ENCODE measurements at regions not wholly inside any gene's neighbourhood (a gene's known extent, or its start where the extent isn't known, plus 50 kb on each side); places are given as distances from the start of the nearest gene placed in this dataset.

DNA sequence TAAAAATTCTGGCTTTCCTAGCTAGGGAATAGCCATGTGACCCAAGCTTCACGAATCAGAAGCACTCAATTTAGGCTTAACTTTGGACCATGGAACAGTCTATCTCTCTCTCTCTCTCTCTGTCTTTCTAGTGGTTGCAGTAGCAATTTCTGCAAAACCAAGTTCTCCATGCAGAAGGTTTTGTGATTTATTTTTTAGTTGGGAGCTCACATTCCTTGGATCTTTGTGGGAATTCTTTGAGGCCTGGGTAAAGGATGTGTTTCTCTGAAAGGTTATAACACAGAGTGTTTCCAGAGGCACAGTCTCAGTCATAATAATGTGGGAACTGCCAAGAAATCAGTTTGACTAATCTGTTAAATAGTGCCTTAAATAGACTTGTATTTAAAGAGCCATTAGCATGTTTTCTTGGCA is 112.3 kb upstream of the COL11A1 start:
- Histone ChIP-seq H3K4me1 (ENCODE audit: insufficient read depth) (no peaks in the 10 kb centered on the region), H3F3A (replicated peaks; ENCODE audit: low read depth) (no peaks in the 10 kb centered on the region), H3K4me2 (no peak overlapping the region), H3K27me3 (ENCODE audit: insufficient read depth) (no peaks in the 10 kb centered on the region), H3K9me2 (ENCODE audit: insufficient read depth) (no peaks in the 10 kb centered on the region), H3K27ac (ENCODE audit: low read depth) (no peak overlapping the region), H3K36me3 (ENCODE audit: insufficient read depth) (no peaks in the 10 kb centered on the region), H4K20me1 (replicated peaks; ENCODE audit: insufficient read depth) (no peaks in the 10 kb centered on the region), H3K79me2 (replicated peaks; ENCODE audit: insufficient read depth) (no peaks in the 10 kb centered on the region), H3K4me3 (no peak overlapping the region), H2AFZ (peak overlapping the region; percentile 36; the same call in 1 of the 2 replicates)
- DNase-seq (ENCODE audit: low spot score) (no peak), ATAC-seq (no peak)
- H3K4me1 Mint-ChIP-seq, result no peaks in the 10 kb centered on the region; the same call in 2 of the 3 replicates
- H3K4me3 Mint-ChIP-seq, result no peak overlapping the region
- H3K36me3 Mint-ChIP-seq (ENCODE audit: low read depth), result no peaks in the 10 kb centered on the region
- H3K9me3 Mint-ChIP-seq, result peaks cover 3% of the 10 kb centered on the region; the same call in 2 of the 3 replicates
- H3K27ac Mint-ChIP-seq, result no peak overlapping the region
- H3K27me3 Mint-ChIP-seq (ENCODE audit: insufficient read depth, low read depth, poor library complexity), result no peaks in the 10 kb centered on the region
- TF ChIP-seq, protein P1, sequence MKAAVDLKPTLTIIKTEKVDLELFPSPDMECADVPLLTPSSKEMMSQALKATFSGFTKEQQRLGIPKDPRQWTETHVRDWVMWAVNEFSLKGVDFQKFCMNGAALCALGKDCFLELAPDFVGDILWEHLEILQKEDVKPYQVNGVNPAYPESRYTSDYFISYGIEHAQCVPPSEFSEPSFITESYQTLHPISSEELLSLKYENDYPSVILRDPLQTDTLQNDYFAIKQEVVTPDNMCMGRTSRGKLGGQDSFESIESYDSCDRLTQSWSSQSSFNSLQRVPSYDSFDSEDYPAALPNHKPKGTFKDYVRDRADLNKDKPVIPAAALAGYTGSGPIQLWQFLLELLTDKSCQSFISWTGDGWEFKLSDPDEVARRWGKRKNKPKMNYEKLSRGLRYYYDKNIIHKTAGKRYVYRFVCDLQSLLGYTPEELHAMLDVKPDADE (IDR thresholded peaks at IDR 0.05), result no peak
- TF ChIP-seq, protein P2, sequence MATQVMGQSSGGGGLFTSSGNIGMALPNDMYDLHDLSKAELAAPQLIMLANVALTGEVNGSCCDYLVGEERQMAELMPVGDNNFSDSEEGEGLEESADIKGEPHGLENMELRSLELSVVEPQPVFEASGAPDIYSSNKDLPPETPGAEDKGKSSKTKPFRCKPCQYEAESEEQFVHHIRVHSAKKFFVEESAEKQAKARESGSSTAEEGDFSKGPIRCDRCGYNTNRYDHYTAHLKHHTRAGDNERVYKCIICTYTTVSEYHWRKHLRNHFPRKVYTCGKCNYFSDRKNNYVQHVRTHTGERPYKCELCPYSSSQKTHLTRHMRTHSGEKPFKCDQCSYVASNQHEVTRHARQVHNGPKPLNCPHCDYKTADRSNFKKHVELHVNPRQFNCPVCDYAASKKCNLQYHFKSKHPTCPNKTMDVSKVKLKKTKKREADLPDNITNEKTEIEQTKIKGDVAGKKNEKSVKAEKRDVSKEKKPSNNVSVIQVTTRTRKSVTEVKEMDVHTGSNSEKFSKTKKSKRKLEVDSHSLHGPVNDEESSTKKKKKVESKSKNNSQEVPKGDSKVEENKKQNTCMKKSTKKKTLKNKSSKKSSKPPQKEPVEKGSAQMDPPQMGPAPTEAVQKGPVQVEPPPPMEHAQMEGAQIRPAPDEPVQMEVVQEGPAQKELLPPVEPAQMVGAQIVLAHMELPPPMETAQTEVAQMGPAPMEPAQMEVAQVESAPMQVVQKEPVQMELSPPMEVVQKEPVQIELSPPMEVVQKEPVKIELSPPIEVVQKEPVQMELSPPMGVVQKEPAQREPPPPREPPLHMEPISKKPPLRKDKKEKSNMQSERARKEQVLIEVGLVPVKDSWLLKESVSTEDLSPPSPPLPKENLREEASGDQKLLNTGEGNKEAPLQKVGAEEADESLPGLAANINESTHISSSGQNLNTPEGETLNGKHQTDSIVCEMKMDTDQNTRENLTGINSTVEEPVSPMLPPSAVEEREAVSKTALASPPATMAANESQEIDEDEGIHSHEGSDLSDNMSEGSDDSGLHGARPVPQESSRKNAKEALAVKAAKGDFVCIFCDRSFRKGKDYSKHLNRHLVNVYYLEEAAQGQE (IDR thresholded peaks at IDR 0.05; ENCODE audit: unreplicated experiment), result no peak

DNA sequence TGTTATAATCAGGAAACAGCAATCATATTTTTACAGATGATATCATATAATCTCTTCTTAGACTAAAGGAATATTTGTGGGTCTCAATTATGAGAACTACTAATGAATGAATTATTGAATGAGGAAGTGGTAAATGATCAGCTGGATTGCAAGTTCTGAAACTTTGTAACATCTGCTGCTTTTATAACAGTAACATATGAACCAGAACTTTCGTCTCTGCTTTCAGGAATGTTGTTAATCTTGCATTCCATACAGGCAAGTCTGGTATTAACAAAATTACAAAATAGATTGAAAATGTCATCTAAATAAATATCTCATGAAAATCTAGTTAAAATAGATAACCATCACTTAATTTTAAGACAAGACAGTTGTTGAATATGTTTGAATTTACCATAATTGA is 110.5 kb upstream of the COL11A1 start:
- Histone ChIP-seq H3K4me1 (ENCODE audit: insufficient read depth) (no peaks in the 10 kb centered on the region), H4K20me1 (replicated peaks; ENCODE audit: insufficient read depth) (no peaks in the 10 kb centered on the region), H3K27me3 (ENCODE audit: insufficient read depth) (no peaks in the 10 kb centered on the region), H3K36me3 (ENCODE audit: insufficient read depth) (no peaks in the 10 kb centered on the region), H3F3A (replicated peaks; ENCODE audit: low read depth) (no peaks in the 10 kb centered on the region), H3K79me2 (replicated peaks; ENCODE audit: insufficient read depth) (no peaks in the 10 kb centered on the region), H3K9me2 (ENCODE audit: insufficient read depth) (no peaks in the 10 kb centered on the region), H3K4me3 (no peak overlapping the region), H2AFZ (no peak overlapping the region), H3K4me2 (no peak overlapping the region), H3K27ac (ENCODE audit: low read depth) (no peak overlapping the region)
- DNase-seq (ENCODE audit: low spot score), result no peak
- no peak overlapping the region for H3K27ac Mint-ChIP-seq
- no peaks in the 10 kb centered on the region; the same call in 2 of the 3 replicates for H3K4me1 Mint-ChIP-seq
- no peaks in the 10 kb centered on the region for H3K36me3 Mint-ChIP-seq (ENCODE audit: low read depth)
- H3K27me3 Mint-ChIP-seq (ENCODE audit: insufficient read depth, low read depth, poor library complexity), result no peaks in the 10 kb centered on the region
- H3K4me3 Mint-ChIP-seq, result no peak overlapping the region
- TF ChIP-seq STAT1 (IDR thresholded peaks at IDR 0.05; ENCODE audit: unreplicated experiment), result no peak
- no peak for TF ChIP-seq EZH2 (IDR thresholded peaks at IDR 0.05; ENCODE audit: low read depth, unreplicated experiment)
- TF ChIP-seq, protein P3, sequence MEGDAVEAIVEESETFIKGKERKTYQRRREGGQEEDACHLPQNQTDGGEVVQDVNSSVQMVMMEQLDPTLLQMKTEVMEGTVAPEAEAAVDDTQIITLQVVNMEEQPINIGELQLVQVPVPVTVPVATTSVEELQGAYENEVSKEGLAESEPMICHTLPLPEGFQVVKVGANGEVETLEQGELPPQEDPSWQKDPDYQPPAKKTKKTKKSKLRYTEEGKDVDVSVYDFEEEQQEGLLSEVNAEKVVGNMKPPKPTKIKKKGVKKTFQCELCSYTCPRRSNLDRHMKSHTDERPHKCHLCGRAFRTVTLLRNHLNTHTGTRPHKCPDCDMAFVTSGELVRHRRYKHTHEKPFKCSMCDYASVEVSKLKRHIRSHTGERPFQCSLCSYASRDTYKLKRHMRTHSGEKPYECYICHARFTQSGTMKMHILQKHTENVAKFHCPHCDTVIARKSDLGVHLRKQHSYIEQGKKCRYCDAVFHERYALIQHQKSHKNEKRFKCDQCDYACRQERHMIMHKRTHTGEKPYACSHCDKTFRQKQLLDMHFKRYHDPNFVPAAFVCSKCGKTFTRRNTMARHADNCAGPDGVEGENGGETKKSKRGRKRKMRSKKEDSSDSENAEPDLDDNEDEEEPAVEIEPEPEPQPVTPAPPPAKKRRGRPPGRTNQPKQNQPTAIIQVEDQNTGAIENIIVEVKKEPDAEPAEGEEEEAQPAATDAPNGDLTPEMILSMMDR (conservative IDR thresholded peaks at IDR 0.05; ENCODE audit: low read depth in 2 of 2), result no peak
- TF ChIP-seq, protein P2 (IDR thresholded peaks at IDR 0.05; ENCODE audit: unreplicated experiment), result no peak
- no peak for TF ChIP-seq POLR2AphosphoS5 (IDR thresholded peaks at IDR 0.05; ENCODE audit: low read depth)
- no peak for TF ChIP-seq ZNF114 (CRISPR knock-in tag; IDR thresholded peaks at IDR 0.05)
- H3K9me3 Mint-ChIP-seq, result no peaks in the 10 kb centered on the region
- ATAC-seq, result no peak
